HFFc6 (cell line): ENCODE measurements at regions not wholly inside any gene's neighbourhood (a gene's known extent, or its start where the extent isn't known, plus 50 kb on each side); places are given as distances from the start of the nearest gene placed in this dataset.

Source experiments
- DNase-seq: peaks from one replicate; pipeline ENCODE4 v3.0.0-alpha.2; 2018
- H3K27ac Mint-ChIP-seq: 2 replicates; pipeline ENCODE4 v1.8.0; 2020; ENCODE audit warnings: mild to moderate bottlenecking, mixed read lengths
- H3K27me3 Mint-ChIP-seq: 2 replicates; pipeline ENCODE4 v1.8.0; 2021; ENCODE audit warnings: mild to moderate bottlenecking, moderate library complexity, mixed read lengths; ENCODE audit not compliant: insufficient read depth
- H3K36me3 Mint-ChIP-seq: 2 replicates; pipeline ENCODE4 v1.8.0; 2021; ENCODE audit warnings: low read depth, mixed read lengths
- H3K4me1 Mint-ChIP-seq: 2 replicates; pipeline ENCODE4 v1.8.0; 2020; ENCODE audit warnings: low read depth, mixed read lengths
- H3K4me3 Mint-ChIP-seq: 2 replicates; pipeline ENCODE4 v1.8.0; 2020; ENCODE audit warnings: mild to moderate bottlenecking, moderate library complexity, mixed read lengths
- H3K9me3 Mint-ChIP-seq: 2 replicates; pipeline ENCODE4 v1.8.0; 2020; ENCODE audit warnings: mild to moderate bottlenecking, mixed read lengths
- TF ChIP-seq, protein P1 (sequence below): fragments of 200-600 bp; sonication (generic); IDR thresholded peaks from 2 replicates; pipeline ENCODE4 v1.5.0; 2021; ENCODE audit warnings: antibody characterized with exemption, mild to moderate bottlenecking

DNA sequence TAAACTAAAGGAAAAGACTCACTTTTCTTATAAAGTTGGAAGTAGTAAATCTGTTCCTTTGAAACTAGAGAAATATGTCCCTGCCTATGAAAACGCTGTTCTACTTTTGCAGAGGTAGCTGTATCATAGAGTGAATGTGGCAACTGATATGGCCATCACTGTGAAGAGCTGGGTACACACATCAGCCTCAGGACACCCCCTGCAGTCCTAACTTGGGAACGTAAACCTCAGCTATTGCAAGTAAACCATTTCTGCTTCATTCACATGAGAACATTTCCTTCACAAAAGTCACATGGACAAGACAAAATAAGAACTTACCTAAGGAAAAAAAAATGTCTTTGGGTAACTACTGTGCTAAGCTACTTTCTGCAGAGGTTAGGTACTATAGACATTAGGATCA is 233.3 kb upstream of the PPFIA2 start:
- no peak for DNase-seq
- no peaks in the 10 kb centered on the region for H3K4me1 Mint-ChIP-seq
- peaks cover 15% of the 10 kb centered on the region; the same call in 1 of the 2 replicates for H3K9me3 Mint-ChIP-seq
- H3K27ac Mint-ChIP-seq: no peak overlapping the region
- H3K27me3 Mint-ChIP-seq: no peaks in the 10 kb centered on the region
- TF ChIP-seq, protein P1, sequence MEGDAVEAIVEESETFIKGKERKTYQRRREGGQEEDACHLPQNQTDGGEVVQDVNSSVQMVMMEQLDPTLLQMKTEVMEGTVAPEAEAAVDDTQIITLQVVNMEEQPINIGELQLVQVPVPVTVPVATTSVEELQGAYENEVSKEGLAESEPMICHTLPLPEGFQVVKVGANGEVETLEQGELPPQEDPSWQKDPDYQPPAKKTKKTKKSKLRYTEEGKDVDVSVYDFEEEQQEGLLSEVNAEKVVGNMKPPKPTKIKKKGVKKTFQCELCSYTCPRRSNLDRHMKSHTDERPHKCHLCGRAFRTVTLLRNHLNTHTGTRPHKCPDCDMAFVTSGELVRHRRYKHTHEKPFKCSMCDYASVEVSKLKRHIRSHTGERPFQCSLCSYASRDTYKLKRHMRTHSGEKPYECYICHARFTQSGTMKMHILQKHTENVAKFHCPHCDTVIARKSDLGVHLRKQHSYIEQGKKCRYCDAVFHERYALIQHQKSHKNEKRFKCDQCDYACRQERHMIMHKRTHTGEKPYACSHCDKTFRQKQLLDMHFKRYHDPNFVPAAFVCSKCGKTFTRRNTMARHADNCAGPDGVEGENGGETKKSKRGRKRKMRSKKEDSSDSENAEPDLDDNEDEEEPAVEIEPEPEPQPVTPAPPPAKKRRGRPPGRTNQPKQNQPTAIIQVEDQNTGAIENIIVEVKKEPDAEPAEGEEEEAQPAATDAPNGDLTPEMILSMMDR: no peak
- no peak overlapping the region for H3K4me3 Mint-ChIP-seq
- H3K36me3 Mint-ChIP-seq: peaks cover under 1% of the 10 kb centered on the region; the same call in 1 of the 2 replicates

DNA sequence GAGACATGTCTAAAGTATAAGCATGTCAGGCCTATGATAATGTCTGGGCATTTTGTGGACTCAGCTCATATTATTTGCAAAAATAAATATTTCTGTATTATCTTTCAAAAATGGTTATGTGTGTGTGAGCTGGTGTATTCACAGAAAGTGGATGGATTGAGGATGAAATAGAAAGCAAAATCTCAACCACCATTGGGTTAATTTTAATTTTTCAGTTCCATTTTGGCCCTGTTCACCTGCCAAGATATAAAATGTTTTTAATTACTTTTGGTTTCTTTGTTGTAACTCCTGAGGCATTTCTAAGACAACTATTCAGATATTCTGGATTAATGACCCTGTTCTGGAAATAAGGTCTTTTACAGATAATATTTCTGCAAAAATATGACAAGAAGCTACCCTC is 232.7 kb upstream of the PPFIA2 start:
- H3K36me3 Mint-ChIP-seq: no peaks in the 10 kb centered on the region

DNA sequence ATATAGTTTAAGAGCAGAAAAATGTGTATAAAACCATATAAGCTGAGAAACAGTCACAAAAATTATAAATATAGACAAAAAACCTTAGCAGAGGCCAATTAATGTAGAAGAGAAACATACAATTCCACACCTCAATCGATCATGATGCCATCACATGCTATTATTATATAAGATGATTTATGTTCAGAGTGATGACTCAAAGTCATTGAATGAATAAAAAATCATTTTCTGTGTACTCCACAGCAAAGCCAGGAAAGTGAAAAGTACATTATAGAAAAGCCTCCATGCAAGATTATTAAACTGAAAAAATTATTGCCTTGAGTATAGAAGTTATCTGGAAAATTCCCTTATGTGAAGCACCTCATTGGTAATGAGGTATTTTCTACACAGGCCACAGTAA is 229.2 kb upstream of the PPFIA2 start:
- H3K4me3 Mint-ChIP-seq: no peak overlapping the region
- H3K36me3 Mint-ChIP-seq: no peaks in the 10 kb centered on the region
- TF ChIP-seq, protein P1: no peak
- no peaks in the 10 kb centered on the region for H3K4me1 Mint-ChIP-seq
- DNase-seq: no peak
- H3K9me3 Mint-ChIP-seq: peaks cover 32% of the 10 kb centered on the region
- no peaks in the 10 kb centered on the region for H3K27me3 Mint-ChIP-seq
- H3K27ac Mint-ChIP-seq: no peak overlapping the region

More for the DNA sequence above, 232.7 kb upstream of the PPFIA2 start:
- no peak for DNase-seq
- H3K4me3 Mint-ChIP-seq: no peak overlapping the region
- H3K9me3 Mint-ChIP-seq: peaks cover 14% of the 10 kb centered on the region; the same call in 1 of the 2 replicates
- no peaks in the 10 kb centered on the region for H3K27me3 Mint-ChIP-seq
- TF ChIP-seq, protein P1: no peak
- H3K27ac Mint-ChIP-seq: no peak overlapping the region
- H3K4me1 Mint-ChIP-seq: no peaks in the 10 kb centered on the region

DNA sequence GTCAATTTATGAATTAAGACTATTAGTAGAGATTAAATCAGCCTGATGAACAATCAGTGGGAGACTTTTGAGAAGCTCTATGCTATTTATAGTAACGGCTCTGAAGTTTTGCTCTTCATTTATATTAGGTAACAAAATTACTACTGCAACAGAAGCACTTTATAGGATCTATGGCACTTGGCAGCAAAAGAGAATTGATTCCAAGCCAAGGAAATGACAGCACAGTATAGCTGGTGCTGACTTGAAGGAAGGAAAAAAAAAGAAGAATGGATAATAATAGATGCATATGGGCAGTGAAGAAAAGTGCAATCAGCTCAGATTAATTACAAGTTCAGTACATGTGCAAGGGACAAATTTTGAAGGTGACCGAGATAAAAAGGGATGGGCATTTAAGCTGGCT is 228.2 kb upstream of the PPFIA2 start:
- Mint-ChIP-seq H3K27me3 (no peaks in the 10 kb centered on the region), H3K27ac (no peak overlapping the region), H3K36me3 (no peaks in the 10 kb centered on the region), H3K4me1 (no peaks in the 10 kb centered on the region), H3K4me3 (no peak overlapping the region), H3K9me3 (peaks cover 41% of the 10 kb centered on the region)
- TF ChIP-seq, protein P1: no peak
- DNase-seq: no peak

DNA sequence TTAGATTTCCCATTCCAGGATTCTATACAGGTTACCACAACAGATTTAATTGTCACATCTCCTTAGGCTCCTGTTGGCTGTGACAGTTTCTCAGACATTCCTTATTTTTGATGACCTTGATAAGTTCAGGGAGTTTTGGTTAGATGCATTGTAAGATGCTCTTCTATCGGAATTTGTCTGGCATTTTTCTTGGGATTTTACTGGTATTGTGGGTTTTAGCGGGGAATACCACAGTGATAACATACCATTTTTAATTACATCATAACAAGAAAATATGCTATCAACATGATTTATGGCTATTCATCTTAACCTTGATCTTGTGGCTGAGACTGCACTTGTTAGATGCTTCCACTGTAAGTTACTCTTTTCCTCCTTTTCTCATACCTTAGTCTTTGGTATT is 217.5 kb upstream of the PPFIA2 start:
- no peak overlapping the region for H3K27ac Mint-ChIP-seq
- TF ChIP-seq, protein P1: no peak
- peaks cover 48% of the 10 kb centered on the region for H3K9me3 Mint-ChIP-seq
- no peaks in the 10 kb centered on the region for H3K36me3 Mint-ChIP-seq
- no peak overlapping the region for H3K4me3 Mint-ChIP-seq
- H3K4me1 Mint-ChIP-seq: no peaks in the 10 kb centered on the region
- no peaks in the 10 kb centered on the region for H3K27me3 Mint-ChIP-seq
- DNase-seq: no peak

DNA sequence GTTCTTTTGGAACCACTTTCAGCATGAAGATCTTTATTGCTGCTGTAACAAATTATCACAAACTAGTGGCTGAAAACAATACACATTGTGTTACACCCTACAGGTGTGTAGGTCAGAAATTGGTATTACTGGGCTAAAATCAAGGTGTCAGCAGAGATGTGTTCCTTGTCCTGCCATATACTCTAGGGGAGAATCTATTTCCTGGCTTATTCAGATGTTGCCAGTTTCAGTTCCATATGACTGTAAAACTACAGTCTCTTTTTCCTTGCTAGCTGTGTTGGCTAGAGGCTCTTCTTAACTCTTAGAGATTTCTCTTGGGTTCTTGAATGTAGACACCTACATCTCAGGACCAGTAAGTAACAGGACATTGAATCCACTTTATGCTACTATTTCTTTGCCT is 215.6 kb upstream of the PPFIA2 start:
- TF ChIP-seq, protein P1: no peak
- Mint-ChIP-seq H3K27me3 (no peaks in the 10 kb centered on the region), H3K27ac (no peak overlapping the region), H3K9me3 (peaks cover 47% of the 10 kb centered on the region), H3K4me3 (no peak overlapping the region), H3K36me3 (no peaks in the 10 kb centered on the region), H3K4me1 (no peaks in the 10 kb centered on the region)
- DNase-seq: no peak
